Epidermal melanocyte (primary cell): ENCODE measurements at regions not wholly inside any gene's neighbourhood (a gene's known extent, or its start where the extent isn't known, plus 50 kb on each side); places are given as distances from the start of the nearest gene placed in this dataset.
"Not testable (repeated sequence)": the region's sequence is repeated elsewhere in the genome, so short reads cannot be mapped to it uniquely, and the experiment has no call there.

Experiments used
- DNase-seq: peaks from one replicate; pipeline ENCODE4 v3.0.0; 2011; ENCODE audit warnings: low spot score; ENCODE audit not compliant: insufficient read length

GRCh38 chr11:134850566-134850965 lies 438.5 kb upstream of the B3GAT1 start:
- no peak for DNase-seq

- DNase-seq: no peak
Measured at GRCh38 chr11:134849833-134850232, 437.8 kb upstream of the B3GAT1 start.

GRCh38 chr11:134847083-134847715 lies 435.2 kb upstream of the B3GAT1 start:
- DNase-seq: no peak

- no peak for DNase-seq
Measured at GRCh38 chr11:134846328-134847082, 434.5 kb upstream of the B3GAT1 start.

- DNase-seq: no peak
Measured at GRCh38 chr11:134845474-134846327, 433.7 kb upstream of the B3GAT1 start.

DNA sequence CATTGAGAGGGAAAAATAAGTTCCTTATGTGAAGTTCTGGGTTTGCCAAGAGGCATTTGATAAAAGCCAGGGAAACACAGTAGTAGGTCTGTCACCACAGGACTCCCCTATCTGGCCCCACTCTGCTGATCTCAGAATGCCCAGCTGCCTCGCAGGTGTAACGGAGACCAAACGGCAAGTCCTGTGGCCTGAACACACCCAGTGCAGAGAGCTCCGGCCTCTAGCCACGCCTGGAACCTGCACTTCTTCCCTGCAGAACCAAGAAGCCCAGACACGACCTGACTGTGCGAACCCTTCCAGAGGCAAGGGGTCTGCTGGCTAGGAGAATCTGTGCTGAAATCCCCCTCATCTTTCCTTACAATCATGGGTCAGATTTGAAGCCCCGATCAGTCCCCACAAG lies 432.8 kb upstream of the B3GAT1 start:
- DNase-seq: no peak

DNA sequence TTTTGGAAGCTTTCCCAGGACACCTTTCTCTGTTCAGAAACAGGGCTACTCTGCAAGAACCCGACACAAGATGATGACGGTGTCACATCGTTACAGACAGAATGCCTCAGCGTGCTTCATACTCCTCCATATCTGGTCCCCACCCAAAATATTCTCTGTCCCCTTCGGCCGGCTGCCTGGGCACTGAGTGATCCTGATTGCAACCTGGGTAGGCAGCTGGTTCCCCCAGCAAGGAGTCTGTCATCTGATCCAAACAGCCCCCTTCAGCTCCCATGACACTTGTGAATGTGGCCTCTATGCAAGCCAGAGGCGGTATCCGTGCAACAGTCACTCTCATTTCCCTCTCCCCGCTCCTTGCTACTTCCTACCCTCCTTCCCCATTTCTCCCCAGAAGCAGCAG lies 431.7 kb upstream of the B3GAT1 start:
- no peak for DNase-seq

GRCh38 chr11:134843020-134843419 lies 431.0 kb upstream of the B3GAT1 start:
- no peak for DNase-seq

- DNase-seq: no peak
Measured at GRCh38 chr11:134841972-134842371, 429.9 kb upstream of the B3GAT1 start.

DNA sequence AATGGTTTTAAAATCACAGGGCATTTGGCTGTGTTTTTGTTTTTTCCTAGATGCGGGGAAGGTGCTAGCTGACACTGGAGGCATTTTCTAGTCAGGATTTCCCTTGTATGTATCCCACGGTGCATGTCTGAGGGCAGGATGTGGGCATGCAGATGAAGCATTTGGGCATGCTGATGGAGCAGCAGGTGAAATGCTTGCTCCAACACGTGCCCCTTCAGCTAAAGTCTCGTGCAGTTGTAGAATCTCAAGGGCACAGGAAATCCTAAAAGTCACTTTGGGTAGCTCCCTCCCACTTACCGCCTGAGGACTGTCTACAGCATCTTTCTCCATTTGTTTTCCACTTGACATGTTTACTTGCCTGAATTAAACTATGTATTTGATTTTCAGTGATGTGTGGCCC lies 429.4 kb upstream of the B3GAT1 start:
- DNase-seq: no peak

GRCh38 chr11:134840945-134841344 lies 428.9 kb upstream of the B3GAT1 start:
- DNase-seq: no peak

GRCh38 chr11:134840165-134840564 lies 428.1 kb upstream of the B3GAT1 start:
- not testable (repeated sequence) for DNase-seq

DNA sequence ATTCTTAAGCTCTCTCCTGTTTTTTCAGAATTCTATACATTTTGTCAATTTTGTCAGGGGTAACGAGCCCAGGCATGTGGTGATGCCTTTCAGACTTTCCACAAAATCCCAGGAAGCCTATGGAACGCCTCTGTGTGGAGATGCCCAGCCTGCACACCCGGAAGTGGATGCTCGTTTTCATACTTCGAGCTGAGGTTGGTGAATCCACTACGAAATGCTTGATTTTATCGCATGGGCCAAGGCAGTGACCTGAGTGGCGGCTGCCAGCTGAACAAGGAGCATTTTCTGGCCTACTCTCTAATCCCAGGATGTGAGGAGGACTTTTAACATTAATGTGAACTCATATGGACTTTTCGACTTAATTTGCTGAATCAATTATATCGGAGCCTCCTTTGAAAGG lies 426.7 kb upstream of the B3GAT1 start:
- DNase-seq: no peak

- DNase-seq: no peak
Measured at GRCh38 chr11:134837887-134838232, 425.8 kb upstream of the B3GAT1 start.

DNA sequence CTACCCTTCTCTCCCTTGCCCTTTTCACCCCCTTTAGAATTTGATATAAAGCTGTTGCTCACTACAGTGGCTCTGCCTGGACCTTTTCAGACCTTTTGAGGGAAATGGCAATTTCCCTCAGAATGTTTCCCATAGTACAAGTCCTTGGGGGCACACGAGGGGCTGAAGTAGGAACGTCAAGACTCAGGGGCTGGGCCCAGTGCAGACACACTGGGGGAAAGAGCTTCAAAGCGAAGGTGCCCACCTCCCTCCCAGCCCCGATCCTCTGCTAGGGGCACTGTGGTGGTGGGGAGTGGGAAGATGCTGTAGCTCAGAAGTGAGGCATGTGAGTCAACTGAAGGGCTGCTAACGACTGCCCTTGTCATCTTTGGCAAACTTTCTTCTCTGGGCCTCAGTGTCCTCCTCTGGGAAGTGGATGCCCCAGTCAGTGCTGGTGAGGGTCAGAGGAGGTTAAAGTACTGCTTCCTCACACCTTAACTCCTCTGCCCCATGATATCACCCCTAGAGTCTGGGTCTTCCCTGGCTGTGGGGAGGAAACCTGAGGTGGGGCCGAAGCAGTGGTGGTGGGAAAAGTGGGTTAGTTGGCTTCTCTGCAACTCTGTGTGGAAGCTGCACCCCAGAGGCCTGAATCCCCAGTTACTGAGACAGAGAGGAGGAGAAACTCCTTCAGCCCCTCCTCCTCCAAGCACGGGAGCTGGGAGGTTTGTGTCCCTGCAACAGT lies 425.3 kb upstream of the B3GAT1 start:
- no peak for DNase-seq

GRCh38 chr11:134836561-134836960 lies 424.5 kb upstream of the B3GAT1 start:
- DNase-seq: no peak

GRCh38 chr11:134835561-134835960 lies 423.5 kb upstream of the B3GAT1 start:
- DNase-seq: no peak

DNA sequence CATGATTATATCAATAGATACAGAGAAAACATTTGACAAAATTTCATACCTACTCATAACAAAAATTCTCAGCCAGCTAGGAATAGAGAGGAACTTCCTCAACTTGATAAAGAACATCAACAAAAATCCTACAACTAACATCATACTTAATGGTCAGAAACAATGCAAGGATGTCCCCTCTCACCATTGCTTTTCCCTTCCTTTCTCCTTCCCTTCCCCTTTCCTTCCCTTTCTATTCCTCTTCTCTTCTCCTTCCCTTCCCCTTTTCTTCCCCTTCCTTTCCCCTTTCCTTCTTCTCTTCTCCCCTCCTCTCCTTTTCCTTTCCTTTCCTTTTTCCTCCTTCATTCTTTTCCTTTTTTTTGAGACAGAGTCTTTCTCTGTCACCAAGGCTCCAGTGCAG lies 418.3 kb upstream of the B3GAT1 start:
- DNase-seq: no peak

DNA sequence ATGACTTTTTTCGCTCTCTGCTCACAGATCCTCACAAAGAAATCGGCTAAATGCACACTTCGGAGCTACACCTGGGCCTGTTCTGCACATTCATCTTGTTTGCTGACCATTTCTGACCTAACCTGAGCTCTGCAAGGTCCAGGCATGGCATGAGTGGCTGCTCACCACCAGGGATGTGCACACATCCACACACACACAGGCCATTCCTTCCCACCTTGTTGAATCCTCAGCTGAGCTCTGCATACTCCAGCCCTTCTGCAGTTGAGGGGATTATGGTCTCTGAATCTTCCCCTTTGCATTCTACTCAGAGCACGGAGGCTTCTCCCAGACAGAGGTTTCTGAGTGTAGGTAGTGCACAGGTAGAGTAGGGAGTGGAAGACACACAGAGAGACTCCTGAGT lies 411.9 kb upstream of the B3GAT1 start:
- no peak for DNase-seq

GRCh38 chr11:134822897-134823296 lies 410.9 kb upstream of the B3GAT1 start:
- no peak for DNase-seq

DNA sequence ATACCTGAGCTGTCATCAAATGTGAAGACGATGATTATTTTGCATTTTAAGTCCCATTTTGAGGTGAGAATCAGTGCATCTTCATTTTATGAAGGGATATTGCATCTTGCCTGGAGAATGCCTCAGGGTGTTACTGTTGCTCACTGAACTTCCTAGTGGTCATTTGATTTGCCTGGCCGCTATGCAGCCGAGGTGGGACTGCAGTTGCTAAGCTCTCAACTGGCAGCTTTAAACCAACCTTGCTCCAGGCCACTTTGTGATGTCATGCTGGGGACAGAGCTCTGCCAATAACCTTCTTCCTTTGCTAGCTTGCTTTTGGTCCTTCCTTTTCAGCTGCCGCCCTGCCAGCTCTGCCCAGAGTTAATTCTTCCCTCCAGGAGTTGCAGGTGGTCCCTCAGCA lies 409.4 kb upstream of the B3GAT1 start:
- no peak for DNase-seq

DNA sequence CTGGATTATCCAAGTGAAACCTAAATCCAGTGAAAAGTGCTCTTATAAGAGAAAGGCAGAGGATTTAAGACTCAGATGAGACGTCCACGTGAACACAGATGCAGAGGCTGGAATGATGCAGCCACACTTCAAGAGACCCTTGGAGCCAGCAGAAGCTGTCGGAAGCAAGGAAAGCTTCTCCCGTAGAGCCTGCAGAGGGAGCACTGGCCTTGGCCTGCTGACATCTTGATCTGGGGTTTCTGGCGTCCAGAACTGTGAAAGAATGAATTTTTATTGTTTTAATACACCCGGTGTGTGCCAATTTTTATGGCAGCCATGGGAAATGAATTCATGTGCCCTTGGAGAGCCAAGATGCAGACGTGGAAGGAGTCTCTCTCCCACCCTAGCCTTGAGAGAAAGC lies 407.0 kb upstream of the B3GAT1 start:
- DNase-seq: no peak
